NCI-H187 (cell line): ENCODE measurements at regions not wholly inside any gene's neighbourhood (a gene's known extent, or its start where the extent isn't known, plus 50 kb on each side); places are given as distances from the start of the nearest gene placed in this dataset.

ENCODE experiments used
- DNase-seq, 2 experiments: peaks; one replicate each; lab custom pipeline; 2025; lab: John Stamatoyannopoulos, UW

DNA sequence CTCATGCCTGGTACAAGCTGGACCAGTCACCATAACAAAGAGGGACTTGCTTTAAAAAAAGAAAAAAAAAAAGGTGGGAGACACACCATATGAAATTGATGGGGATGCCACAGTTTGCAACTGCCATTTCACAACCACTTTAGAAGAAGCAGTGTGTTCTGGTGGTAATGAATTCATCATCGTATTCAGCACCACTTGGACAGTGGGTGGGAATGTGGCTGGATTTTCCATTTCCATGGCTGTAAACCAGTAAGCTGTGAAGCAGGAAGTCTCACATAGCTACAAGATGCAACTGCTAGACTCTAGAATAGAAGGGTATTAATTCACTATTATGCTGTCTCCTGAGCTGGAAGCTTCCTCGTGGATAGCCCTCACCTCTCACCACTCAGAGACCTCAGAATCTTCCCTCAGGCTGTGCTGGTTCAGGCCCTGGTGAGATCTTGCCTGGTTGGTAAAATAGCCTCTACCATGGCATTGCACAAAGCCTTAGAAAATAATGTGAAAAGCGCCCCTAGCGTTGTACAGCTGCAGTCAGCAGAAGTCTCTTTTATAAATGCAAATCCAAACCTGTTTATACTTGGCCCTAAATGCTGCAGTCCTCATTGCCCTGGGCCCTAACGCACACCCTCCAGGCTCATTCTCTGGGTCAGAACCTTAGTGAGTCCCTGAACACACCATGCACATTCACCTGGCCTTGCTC, 150.7 kb downstream of the KCTD15 start:
- DNase-seq: no peak

DNA sequence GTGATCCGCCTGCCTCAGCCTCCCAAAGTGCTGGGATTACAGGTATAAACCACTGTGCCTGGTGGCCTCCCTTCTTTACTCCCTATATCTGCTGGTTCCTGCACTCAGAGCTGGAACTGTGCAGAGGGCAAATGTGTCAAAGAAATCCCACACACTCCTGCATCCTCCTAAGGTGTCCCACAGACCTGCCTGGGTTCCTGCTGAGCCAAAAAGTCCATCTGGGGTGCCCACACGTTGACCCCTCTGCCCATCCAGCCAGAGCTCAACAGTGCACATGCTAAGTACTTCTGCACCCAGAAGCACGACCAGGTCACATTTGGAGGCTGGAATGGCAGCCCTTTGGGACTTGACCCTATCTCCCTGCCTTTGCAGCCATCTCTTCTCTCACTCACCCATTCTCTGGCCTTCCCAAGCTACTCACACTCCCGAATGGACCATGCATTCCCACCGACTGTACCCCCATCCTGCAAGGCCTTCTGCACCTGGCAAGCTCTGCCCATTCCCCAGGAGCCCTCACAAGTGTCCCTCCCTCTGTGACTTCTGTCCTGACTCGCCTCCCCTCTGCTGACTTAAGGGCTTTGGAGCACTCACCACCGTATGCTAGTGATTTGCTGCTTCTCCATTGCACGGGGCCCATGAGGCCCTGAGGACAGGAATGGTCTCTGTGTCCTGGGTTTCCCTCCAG, 152.1 kb downstream of the KCTD15 start:
- DNase-seq: no peak

GRCh38 chr19:33950091-33950750, 153.6 kb downstream of the KCTD15 start:
- no peak for DNase-seq

DNA sequence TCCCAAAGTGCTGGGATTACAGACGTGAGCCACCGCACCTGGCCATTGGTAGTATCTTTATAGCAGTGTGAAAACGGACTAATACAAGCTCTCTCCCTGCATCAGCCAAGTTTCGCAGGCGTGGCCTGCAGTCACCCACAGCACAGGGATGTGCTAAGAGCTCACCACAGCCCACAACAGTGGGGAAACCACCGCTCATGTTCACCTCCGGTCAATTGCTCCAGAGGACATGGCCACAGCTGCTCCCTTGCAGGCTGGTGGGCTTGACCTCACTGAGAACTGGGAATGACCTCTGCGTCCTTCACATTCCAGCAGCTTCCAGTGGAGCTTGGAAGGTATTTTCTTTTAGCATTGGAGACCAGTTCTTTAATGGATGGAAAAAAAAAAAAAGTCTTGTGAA, 156.4 kb downstream of the KCTD15 start:
- DNase-seq: no peak

DNA sequence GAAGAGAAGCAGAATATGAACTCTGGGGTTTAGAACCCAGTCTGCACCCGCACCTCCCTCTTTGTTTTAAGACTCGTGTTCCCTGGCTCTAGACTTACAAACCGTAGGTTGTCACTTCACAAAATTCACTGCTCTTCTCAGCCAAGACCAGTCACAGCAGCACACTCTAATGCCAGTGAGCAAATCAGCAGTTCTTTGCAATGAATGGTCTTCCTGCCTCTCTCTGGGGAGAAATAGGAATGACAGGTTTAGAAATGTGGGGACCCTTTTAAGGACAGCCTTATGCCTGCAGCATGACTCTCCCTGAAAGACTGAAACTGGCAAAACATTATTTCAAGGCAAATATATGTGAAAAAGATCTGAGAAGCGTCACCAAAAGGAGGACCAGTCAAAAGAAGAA, 156.9 kb downstream of the KCTD15 start:
- no peak for DNase-seq

DNA sequence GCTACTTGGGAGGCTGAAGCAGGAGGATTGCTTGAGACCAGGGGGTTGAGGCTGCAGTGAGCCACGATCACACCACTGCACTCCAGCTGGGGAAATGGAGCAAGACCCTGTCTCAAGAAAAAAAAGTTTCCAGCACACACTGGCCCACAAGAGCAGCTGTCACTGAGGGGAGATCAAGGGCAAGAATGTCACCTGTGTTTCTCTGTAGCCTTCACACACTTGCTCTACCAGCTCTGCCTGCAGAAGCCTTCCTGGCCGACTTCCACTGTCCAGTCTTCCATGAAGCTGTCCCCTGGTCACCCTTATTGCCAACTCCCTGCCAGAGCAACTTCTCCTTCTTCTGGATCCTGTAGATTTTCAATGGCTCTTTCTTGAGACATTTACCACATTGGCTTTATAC, 158.0 kb downstream of the KCTD15 start:
- no peak for DNase-seq

- DNase-seq: no peak
Observed at GRCh38 chr19:33956941-33957340, 160.3 kb downstream of the KCTD15 start.

DNA sequence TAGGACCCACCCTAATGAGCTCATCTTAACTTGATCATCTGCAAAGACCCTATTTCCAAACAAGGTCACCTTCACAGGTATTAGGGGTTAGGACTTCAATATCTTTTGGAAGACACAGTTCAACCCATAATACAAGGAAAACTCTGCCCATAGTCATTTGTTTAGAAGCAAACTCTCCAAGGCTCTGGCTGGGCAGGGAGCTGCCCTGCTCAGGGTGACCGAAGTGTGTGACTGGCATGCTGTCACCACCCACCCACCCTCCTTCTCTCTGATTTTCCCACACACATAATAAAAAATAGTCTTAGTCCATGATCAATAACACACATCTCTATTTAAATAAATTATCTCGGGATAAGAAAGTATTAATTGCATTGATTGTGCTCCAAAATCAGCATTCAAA, 161.1 kb downstream of the KCTD15 start:
- no peak for DNase-seq

DNA sequence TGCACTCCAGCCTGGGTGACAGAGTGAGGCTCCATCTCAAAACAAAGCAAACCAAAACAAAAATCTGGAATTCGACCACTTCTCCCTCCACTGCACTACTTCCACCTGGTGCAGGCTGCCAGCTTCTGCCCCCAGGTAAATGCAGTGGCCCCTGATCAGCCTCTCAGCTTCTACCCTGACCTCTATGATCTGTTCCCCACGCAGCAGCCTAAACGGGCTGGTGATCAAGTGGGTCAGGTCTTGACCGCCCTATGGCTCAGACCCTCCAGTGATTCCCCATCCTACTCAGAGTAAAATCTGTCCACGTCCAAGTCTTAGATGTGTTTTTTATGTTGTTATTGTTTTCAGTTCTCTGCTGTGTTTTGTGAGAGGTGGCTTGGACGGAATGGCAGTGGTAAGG, 163.9 kb downstream of the KCTD15 start:
- no peak for DNase-seq

DNA sequence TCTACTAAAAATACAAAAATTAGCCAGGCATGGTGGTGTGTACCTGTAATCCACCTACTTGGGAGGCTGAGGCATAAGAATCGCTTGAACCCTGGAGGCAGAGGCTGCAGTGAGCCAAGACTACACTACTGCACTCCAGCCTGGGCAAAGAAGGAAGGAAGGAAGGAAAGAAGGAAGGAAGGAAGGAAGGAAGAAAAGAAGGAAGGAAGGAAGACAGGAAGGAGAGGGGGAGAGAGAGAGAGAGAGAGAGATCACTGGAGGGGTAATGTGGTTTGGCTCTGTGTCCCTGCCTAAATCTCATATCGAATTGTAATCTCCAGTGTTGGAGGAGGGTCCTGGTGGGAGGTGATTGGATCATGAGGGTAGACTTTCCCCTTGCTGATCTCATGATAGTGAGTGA, 165.5 kb downstream of the KCTD15 start:
- no peak for DNase-seq

DNA sequence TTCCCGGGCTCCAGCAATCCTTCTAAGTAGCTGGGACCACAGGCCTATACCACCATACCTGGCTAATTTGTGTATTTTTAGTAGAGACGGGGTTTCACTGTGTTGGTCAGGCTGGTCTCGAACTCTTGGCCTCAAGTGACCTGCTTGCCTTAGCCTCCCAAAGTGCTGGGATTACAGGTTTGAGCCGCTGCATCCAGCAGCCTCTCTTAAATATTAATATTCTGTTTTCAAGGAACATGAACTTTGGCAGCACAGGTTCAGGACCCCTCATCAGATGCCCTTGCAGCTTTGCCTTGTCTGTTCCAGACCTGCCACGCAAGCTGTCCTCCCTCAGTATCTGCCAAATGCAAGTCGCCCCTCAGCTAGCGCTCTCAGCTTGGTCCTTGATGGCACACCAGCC, 166.8 kb downstream of the KCTD15 start:
- DNase-seq: no peak

DNA sequence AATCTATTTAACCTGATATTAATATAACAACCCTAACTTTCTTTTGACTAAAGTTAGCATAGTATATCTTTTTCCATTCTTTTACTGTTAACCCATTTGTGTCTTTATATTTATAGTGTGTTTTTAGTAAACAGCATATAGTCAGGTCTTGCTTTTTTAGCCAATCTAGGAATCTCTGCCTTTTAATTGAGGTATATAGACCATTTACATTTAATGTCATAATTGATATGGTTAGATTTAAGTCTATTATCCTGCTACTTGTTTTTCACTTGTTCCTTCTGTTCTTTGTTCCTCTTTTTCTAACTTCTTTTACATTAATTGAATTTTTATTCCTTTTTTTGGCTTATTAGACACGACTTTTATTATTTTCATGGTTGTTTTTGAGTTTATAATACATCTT, 174.4 kb downstream of the KCTD15 start:
- DNase-seq: no peak

- DNase-seq: no peak
Observed at GRCh38 chr19:33977756-33978685, 181.4 kb downstream of the KCTD15 start.

GRCh38 chr19:33982706-33983105, 186.0 kb downstream of the KCTD15 start:
- DNase-seq: no peak

DNA sequence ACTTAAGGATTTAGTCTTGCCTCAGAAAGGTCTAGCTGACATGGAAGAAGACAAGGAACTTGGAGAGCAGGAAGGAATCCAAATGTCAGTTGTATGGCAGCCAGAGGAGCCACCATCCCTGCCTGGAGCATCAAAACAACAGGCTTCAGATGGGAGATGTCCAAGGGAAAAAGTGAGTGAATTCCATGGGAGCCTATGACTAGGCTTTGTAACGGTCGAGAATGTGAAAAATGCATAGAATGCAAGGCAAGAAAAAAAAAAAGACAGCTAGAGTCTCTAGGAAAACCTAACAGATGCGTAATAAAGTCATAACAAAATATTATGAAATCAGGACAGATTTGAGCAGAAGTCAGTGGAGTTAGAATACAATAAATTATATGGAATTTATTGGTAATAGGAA, 183.7 kb upstream of the LSM14A start:
- DNase-seq: no peak

- DNase-seq: no peak
Observed at GRCh38 chr19:33997690-33998089, 174.6 kb upstream of the LSM14A start.

DNA sequence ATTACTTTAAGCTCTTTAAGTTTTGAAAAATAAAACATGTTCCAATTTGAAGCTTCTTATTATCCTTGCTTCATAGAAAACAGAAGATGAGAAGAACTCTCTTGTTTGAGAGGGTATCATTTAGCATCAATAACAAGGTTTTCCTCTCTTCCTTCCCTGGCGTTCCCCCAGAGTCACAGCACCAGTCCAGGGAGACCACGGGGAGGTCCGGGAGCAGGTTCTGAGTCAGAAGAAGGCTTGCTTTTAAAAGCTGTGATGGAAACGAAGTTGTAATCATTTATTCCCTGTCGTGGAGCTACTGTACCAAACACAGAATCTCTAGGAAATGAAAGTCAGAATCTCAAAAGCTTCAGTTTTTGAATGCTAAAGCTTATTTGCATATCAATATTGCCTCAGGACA, 174.0 kb upstream of the LSM14A start:
- DNase-seq: no peak

- DNase-seq: no peak
Observed at GRCh38 chr19:33998739-33999345, 173.5 kb upstream of the LSM14A start.

DNA sequence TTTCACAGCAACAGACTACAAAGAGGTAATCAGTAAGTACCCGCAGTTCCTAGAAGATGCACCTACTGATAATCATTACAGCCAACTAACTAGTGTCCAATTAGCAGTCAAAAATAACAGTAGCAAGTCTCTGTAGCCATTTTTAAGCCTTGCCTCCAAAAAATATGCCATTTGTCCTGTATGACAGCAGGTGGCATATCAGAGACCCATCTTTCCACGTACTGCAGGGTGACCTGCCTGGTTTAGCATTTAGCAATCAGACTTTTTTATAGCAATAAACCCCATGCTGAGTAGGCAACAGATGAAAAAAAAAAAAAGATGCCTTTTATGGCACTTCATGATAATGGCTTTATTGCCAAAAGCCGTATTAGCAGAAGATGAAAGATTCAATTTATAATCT, 155.3 kb upstream of the LSM14A start:
- DNase-seq: no peak

- no peak for DNase-seq
Observed at GRCh38 chr19:34017601-34018000, 154.7 kb upstream of the LSM14A start.

- no peak for DNase-seq
Observed at GRCh38 chr19:34018546-34018945, 153.8 kb upstream of the LSM14A start.

DNA sequence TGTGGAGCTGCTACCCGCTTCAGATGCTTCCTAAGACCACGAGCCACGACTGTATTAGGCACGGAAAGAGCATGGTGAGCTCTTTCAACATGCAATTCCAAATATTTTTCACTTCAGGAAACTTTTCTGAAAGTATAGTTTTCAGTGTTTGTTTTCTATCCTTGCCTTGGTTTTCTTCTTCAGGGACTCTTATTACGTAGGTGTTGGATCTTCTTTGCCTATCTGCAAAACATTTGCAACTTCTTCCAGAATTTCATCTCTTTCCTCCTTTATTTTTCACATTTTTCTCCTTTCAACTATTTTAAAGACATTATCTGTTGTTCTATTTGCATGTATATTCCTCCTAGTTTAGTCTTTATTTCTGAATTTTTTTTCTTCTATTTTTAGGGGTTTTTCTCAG, 148.9 kb upstream of the LSM14A start:
- no peak for DNase-seq
